Stomach (tissue), 4 donors: ENCODE measurements at regions not wholly inside any gene's neighbourhood (a gene's known extent, or its start where the extent isn't known, plus 50 kb on each side); places are given as distances from the start of the nearest gene placed in this dataset.

ENCODE experiments used
- CTCF ChIP-seq, 7 experiments: fragments of 450-650 bp in 4 of 7; fragments of 200-600 bp in 3 of 7; sonication (generic) in 3 of 7; IDR thresholded peaks; one replicate each; pipeline ENCODE4 v1.5.1; 2016 to 2019; ENCODE audit warnings: antibody characterized with exemption in 7 of 7, control low read depth in 2 of 7, mild to moderate bottlenecking in 1 of 7
- EP300 ChIP-seq: sonication (generic); formaldehyde crosslinking; IDR thresholded peaks from one replicate; pipeline ENCODE4 v1.6.1; 2017; ENCODE audit warnings: antibody characterized with exemption

- TF ChIP-seq CTCF (IDR thresholded peaks at IDR 0.05) (no peak), EP300 (no peak)
These were observed 292.6 kb upstream of the DAB2 start for GRCh38 chr5:39717176-39717897.
